Lung (tissue), 11 donors: ENCODE measurements at regions not wholly inside any gene's neighbourhood (a gene's known extent, or its start where the extent isn't known, plus 50 kb on each side); places are given as distances from the start of the nearest gene placed in this dataset.

ENCODE experiments used
- ATAC-seq: fragments of 200-7000 bp; cut with Tn5 transposase; one replicate; pipeline ENCODE4 v1.9.1; 2020; ENCODE audit warnings: moderate number of reproducible peaks; ENCODE audit not compliant: insufficient read depth, low FRiP score
- DNase-seq, 3 donors: peaks; one replicate each; pipeline ENCODE4 v3.0.0-alpha.2; 2013 to 2017
- H3K27ac ChIP-seq, 2 donors: one replicate each; pipeline ENCODE4 v1.5.1; 2013; ENCODE audit warnings: mild to moderate bottlenecking in 2 of 2, moderate library complexity in 2 of 2, control low read depth in 1 of 2, inconsistent platforms in 1 of 2, low read depth in 1 of 2, low read length in 1 of 2
- H3K27me3 ChIP-seq, 3 donors: one replicate each; pipeline ENCODE4 v1.5.1; 2013; ENCODE audit warnings: low read length in 2 of 3; ENCODE audit not compliant: control insufficient read depth in 3 of 3, insufficient read depth in 3 of 3
- H3K36me3 ChIP-seq, 4 donors: one replicate each; pipeline ENCODE4 v1.5.1; 2013; ENCODE audit warnings: low read length in 4 of 4, mild to moderate bottlenecking in 1 of 4, moderate library complexity in 1 of 4; ENCODE audit not compliant: control insufficient read depth in 4 of 4, insufficient read depth in 4 of 4
- H3K4me1 ChIP-seq, 5 donors: one replicate each; pipeline ENCODE4 v1.5.1; 2013; ENCODE audit warnings: low read length in 5 of 5, mild to moderate bottlenecking in 2 of 5, moderate library complexity in 1 of 5; ENCODE audit not compliant: control insufficient read depth in 5 of 5, insufficient read depth in 5 of 5
- H3K4me3 ChIP-seq: one replicate; pipeline ENCODE4 v1.5.1; 2013; ENCODE audit warnings: mild to moderate bottlenecking, control low read depth, moderate library complexity
- H3K9ac ChIP-seq, 2 donors: one replicate each; pipeline ENCODE4 v1.5.1; 2013; ENCODE audit warnings: low read length in 2 of 2, control low read depth in 1 of 2; ENCODE audit not compliant: insufficient read depth in 1 of 2
- H3K9me3 ChIP-seq, 4 donors: one replicate each; pipeline ENCODE4 v1.5.1; 2013; ENCODE audit warnings: low read length in 3 of 4, mild to moderate bottlenecking in 1 of 4, moderate library complexity in 1 of 4; ENCODE audit not compliant: control insufficient read depth in 4 of 4, insufficient read depth in 3 of 4
- WGBS, 2 donors: extraction: QIAGEN DNeasy Blood & Tissue Kit; methylation state at CpG; one replicate each; pipeline ENCODE4 v1.1.7; 2013; 5-methylcytosine and 5-hydroxymethylcytosine counted together
- TF ChIP-seq, protein P1 (sequence below): IDR thresholded peaks from 2 replicates; pipeline ENCODE4 v1.5.1; 2012; ENCODE audit warnings: mild to moderate bottlenecking; ENCODE audit errors: control extremely low read depth, extremely low read depth
- donor health status: control.
- donor health status: control.
- donor health status: Bipolar disorder and iron deficiency.
- donor health status: healthy.
- donor health status: DM: yes; HTN: yes; CAD: no.

DNA sequence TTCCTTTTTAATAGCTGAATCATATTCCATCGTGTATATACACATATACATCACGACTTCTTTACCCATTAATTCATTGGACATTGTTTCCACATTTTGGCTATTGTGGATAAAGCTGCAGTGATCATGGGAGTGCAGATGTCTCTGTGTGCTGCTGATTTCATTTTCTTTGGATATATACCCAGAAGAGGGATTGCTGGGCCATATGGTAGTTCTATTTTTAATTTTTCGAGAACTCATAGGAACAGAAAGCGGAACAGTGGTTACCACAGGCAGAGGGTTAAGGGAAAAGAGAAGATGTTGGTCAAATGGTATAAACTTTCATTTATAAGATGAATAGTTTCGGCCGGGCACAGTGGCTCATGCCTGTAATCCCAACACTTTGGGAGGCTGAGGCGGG lies 187.4 kb upstream of the MYOCD start:
- ATAC-seq (no peak), DNase-seq (no peak)
- no peak overlapping the region for H3K9ac ChIP-seq
- 94% methylated on average over 7 of the region's 7 CpGs for WGBS, 2 donors
- peaks cover 0 to 5% (median 0%) of the 10 kb centered on the region in 3 donors for H3K27me3 ChIP-seq
- no peak overlapping the region for H3K27ac ChIP-seq
- H3K4me3 ChIP-seq, result no peak overlapping the region
- TF ChIP-seq, protein P1, sequence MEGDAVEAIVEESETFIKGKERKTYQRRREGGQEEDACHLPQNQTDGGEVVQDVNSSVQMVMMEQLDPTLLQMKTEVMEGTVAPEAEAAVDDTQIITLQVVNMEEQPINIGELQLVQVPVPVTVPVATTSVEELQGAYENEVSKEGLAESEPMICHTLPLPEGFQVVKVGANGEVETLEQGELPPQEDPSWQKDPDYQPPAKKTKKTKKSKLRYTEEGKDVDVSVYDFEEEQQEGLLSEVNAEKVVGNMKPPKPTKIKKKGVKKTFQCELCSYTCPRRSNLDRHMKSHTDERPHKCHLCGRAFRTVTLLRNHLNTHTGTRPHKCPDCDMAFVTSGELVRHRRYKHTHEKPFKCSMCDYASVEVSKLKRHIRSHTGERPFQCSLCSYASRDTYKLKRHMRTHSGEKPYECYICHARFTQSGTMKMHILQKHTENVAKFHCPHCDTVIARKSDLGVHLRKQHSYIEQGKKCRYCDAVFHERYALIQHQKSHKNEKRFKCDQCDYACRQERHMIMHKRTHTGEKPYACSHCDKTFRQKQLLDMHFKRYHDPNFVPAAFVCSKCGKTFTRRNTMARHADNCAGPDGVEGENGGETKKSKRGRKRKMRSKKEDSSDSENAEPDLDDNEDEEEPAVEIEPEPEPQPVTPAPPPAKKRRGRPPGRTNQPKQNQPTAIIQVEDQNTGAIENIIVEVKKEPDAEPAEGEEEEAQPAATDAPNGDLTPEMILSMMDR, result no peak
- H3K36me3 ChIP-seq, result no peaks in the 10 kb centered on the region
- H3K4me1 ChIP-seq, result no peaks in the 10 kb centered on the region
- no peaks in the 10 kb centered on the region for H3K9me3 ChIP-seq

DNA sequence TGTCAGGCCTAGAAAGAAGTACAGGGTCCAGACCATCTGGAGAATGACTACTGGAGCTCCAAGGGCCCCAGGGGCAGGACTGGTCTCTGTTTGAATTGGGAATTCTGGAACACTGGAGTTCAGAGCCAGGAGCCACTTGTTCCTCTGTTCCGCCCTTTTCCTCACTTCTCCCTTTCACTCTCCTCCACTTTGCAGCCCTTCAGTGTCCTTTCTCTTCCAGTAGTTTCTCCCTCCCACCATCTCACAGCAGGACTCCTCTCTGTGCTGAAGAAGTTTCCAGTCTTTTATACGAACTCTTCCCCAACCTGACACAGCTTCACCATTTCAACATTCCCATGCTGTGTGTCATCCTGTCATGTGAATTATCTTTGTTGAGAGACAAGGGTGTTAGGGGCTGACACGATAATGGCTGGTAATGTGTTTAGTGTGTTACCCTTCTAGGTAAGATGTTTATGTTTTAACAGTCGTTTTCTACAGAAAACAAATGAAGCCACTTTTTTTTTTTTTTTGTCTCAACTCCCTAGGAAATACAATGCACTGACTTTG lies 180.3 kb upstream of the MYOCD start:
- no peak overlapping the region for H3K9ac ChIP-seq
- no peak for DNase-seq
- peaks cover 0 to 9% (median 0%) of the 10 kb centered on the region in 5 donors for H3K4me1 ChIP-seq
- H3K9me3 ChIP-seq, result no peaks in the 10 kb centered on the region
- H3K36me3 ChIP-seq, result no peaks in the 10 kb centered on the region
- H3K4me3 ChIP-seq, result no peak overlapping the region
- H3K27ac ChIP-seq, result no peak overlapping the region
- no peak for ATAC-seq
- H3K27me3 ChIP-seq, result peaks cover 0 to 3% (median 2%) of the 10 kb centered on the region in 3 donors
- WGBS, 2 donors, result 62 to 71% methylated on average over 4 of the region's 4 CpGs
- TF ChIP-seq, protein P1, result no peak

DNA sequence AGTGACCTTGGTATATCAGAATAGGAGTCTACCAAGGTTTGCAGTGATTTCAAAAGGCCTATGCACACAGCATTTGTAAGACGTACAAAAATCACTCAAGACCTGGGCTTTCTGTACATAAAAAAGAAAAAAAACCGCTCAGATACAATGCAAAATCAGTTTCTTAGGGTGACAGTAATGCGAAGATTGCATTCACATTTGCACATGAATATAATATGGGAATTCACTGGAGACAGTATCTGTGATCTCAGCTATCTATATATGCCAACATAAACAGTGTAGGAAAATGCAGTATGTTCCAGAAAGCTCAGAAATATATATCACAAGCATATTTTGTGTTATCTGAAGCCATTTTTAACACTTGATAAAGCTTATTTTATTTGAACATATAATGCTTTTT lies 176.4 kb upstream of the MYOCD start:
- ATAC-seq, result no peak
- TF ChIP-seq, protein P1, result no peak
- no peaks in the 10 kb centered on the region for H3K9me3 ChIP-seq

DNA sequence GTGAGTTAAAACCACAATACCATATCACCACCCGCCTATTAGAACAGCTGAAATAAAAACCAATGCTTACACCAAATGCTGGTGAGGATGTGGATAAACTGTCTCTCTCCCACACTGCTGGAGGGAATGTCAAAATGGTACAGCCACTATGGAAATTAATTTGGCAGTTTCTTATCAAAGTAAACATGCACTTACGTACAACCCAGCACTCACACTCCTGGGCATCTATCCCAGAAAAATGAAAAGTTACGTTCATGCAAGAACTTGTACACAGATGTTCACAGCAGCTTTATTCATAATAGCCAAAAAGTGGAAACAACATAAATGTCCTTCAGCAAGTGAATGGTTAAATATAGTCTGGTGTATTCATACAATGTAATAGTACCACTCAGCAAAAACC lies 173.2 kb upstream of the MYOCD start:
- TF ChIP-seq, protein P1, result no peak
- Histone ChIP-seq H3K9me3 (no peaks in the 10 kb centered on the region), H3K27ac (no peak overlapping the region), H3K4me1 (peaks cover 0 to 20% (median 0%) of the 10 kb centered on the region in 5 donors), H3K9ac (no peak overlapping the region), H3K27me3 (peaks cover 0 to 6% (median 0%) of the 10 kb centered on the region in 3 donors), H3K4me3 (no peak overlapping the region), H3K36me3 (no peaks in the 10 kb centered on the region)
- DNase-seq (peak; percentile 22 to 88 (median 82)), ATAC-seq (no peak)
- 50 to 74% methylated on average over 3 of the region's 3 CpGs for WGBS, 2 donors

More for the DNA sequence above, 176.4 kb upstream of the MYOCD start:
- H3K27ac ChIP-seq, result no peak overlapping the region
- H3K9ac ChIP-seq, result no peak overlapping the region
- no peak overlapping the region for H3K4me3 ChIP-seq
- H3K27me3 ChIP-seq, result peaks cover 0 to 3% (median 0%) of the 10 kb centered on the region in 3 donors
- H3K4me1 ChIP-seq, result peaks cover 0 to 20% (median 0%) of the 10 kb centered on the region in 5 donors
- 67 to 87% methylated on average over 3 of the region's 3 CpGs for WGBS, 2 donors
- DNase-seq, result peak in 1 of 3 donors; percentile 9
- H3K36me3 ChIP-seq, result no peaks in the 10 kb centered on the region
